CD4-positive, alpha-beta T cell (primary cell): ENCODE measurements at regions not wholly inside any gene's neighbourhood (a gene's known extent, or its start where the extent isn't known, plus 50 kb on each side); places are given as distances from the start of the nearest gene placed in this dataset. TPM values are rescaled to one million over a fixed set of nuclear protein-coding genes. Genes with fewer than 3 reads are reported as not detected.

Source experiments
- microRNA-seq: library from miRNA; unstranded; fragments of <30 nt; microRNA quantifications from one replicate; pipeline ENCODE4 v1.2.0, GENCODE V29; 2021; ENCODE audit warnings: borderline microRNAs expressed, borderline replicate concordance

Small RNA genes lying in the stretch of these regions (microRNA-seq; reads per million reads assigned to microRNA genes)
- gene MIR4444-2: not detected
